ENCODE measurements at regions not wholly inside any gene's neighbourhood (a gene's known extent, or its start where the extent isn't known, plus 50 kb on each side); places are given as distances from the start of the nearest gene placed in this dataset.

DNA sequence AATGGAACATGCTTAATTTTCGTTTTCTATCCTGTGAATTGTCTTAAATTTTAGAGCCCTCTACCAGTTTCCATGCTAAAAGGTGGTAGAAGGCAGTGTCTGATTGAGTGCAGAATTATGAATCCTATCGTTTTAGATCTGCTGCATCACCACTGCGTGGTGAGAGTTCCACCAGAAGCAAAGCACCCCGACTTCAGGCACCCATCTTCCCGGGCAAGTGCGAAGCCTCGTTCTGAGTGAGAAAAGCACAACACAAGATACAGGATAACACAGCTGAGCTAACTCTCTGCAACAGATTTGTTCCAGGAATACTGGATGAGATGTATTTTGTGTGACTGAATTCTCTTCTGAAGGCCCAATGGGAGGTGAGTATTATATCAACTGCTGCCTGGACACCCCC lies 471.5 kb downstream of the EIPR1 start:
- TF ChIP-seq, protein P1, sequence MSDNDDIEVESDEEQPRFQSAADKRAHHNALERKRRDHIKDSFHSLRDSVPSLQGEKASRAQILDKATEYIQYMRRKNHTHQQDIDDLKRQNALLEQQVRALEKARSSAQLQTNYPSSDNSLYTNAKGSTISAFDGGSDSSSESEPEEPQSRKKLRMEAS (IDR thresholded peaks at IDR 0.05): no peak
- TF ChIP-seq, protein P2, sequence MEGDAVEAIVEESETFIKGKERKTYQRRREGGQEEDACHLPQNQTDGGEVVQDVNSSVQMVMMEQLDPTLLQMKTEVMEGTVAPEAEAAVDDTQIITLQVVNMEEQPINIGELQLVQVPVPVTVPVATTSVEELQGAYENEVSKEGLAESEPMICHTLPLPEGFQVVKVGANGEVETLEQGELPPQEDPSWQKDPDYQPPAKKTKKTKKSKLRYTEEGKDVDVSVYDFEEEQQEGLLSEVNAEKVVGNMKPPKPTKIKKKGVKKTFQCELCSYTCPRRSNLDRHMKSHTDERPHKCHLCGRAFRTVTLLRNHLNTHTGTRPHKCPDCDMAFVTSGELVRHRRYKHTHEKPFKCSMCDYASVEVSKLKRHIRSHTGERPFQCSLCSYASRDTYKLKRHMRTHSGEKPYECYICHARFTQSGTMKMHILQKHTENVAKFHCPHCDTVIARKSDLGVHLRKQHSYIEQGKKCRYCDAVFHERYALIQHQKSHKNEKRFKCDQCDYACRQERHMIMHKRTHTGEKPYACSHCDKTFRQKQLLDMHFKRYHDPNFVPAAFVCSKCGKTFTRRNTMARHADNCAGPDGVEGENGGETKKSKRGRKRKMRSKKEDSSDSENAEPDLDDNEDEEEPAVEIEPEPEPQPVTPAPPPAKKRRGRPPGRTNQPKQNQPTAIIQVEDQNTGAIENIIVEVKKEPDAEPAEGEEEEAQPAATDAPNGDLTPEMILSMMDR (IDR thresholded peaks at IDR 0.05; ENCODE audit: low read depth, low read length, missing input control): no peak
- TF ChIP-seq JUND (IDR thresholded peaks at IDR 0.05) (no peak), RXRA (IDR thresholded peaks at IDR 0.05) (no peak), HNF4G (IDR thresholded peaks at IDR 0.05) (no peak)
- TF ChIP-seq, protein P3, sequence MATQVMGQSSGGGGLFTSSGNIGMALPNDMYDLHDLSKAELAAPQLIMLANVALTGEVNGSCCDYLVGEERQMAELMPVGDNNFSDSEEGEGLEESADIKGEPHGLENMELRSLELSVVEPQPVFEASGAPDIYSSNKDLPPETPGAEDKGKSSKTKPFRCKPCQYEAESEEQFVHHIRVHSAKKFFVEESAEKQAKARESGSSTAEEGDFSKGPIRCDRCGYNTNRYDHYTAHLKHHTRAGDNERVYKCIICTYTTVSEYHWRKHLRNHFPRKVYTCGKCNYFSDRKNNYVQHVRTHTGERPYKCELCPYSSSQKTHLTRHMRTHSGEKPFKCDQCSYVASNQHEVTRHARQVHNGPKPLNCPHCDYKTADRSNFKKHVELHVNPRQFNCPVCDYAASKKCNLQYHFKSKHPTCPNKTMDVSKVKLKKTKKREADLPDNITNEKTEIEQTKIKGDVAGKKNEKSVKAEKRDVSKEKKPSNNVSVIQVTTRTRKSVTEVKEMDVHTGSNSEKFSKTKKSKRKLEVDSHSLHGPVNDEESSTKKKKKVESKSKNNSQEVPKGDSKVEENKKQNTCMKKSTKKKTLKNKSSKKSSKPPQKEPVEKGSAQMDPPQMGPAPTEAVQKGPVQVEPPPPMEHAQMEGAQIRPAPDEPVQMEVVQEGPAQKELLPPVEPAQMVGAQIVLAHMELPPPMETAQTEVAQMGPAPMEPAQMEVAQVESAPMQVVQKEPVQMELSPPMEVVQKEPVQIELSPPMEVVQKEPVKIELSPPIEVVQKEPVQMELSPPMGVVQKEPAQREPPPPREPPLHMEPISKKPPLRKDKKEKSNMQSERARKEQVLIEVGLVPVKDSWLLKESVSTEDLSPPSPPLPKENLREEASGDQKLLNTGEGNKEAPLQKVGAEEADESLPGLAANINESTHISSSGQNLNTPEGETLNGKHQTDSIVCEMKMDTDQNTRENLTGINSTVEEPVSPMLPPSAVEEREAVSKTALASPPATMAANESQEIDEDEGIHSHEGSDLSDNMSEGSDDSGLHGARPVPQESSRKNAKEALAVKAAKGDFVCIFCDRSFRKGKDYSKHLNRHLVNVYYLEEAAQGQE (IDR thresholded peaks at IDR 0.05): no peak
- TF ChIP-seq, protein P4, sequence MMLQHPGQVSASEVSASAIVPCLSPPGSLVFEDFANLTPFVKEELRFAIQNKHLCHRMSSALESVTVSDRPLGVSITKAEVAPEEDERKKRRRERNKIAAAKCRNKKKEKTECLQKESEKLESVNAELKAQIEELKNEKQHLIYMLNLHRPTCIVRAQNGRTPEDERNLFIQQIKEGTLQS (IDR thresholded peaks at IDR 0.05): no peak

Measured in liver (tissue), 3 donors.